Neural progenitor cell (in vitro differentiated cells): ENCODE measurements at regions not wholly inside any gene's neighbourhood (a gene's known extent, or its start where the extent isn't known, plus 50 kb on each side); places are given as distances from the start of the nearest gene placed in this dataset.

ENCODE experiments used
- DNase-seq: peaks from one replicate; pipeline ENCODE4 v3.0.0-alpha.2; 2016; ENCODE audit warnings: low spot score
- H2AFZ ChIP-seq: fragments of 200-600 bp; sonication (generic); replicated peaks from 2 replicates; pipeline ENCODE4 v1.6.1; 2016; ENCODE audit warnings: antibody characterized with exemption
- H3F3A ChIP-seq: fragments of 200-600 bp; sonication (generic); 2 replicates; pipeline ENCODE4 v1.6.1; 2016; ENCODE audit warnings: antibody characterized with exemption, low read depth
- H3K27ac ChIP-seq: fragments of 200-600 bp; sonication (generic); 2 replicates; pipeline ENCODE4 v1.5.1; 2016; ENCODE audit warnings: mild to moderate bottlenecking
- H3K27me3 ChIP-seq: fragments of 200-600 bp; sonication (generic); 2 replicates; pipeline ENCODE4 v1.6.1; 2016; ENCODE audit warnings: mild to moderate bottlenecking, moderate library complexity
- H3K36me3 ChIP-seq: fragments of 200-600 bp; sonication (generic); 2 replicates; pipeline ENCODE4 v1.5.1; 2016
- H3K4me1 ChIP-seq: fragments of 200-600 bp; sonication (generic); 2 replicates; pipeline ENCODE4 v1.6.1; 2016; ENCODE audit warnings: mixed run types
- H3K4me2 ChIP-seq: fragments of 200-600 bp; sonication (generic); 2 replicates; pipeline ENCODE4 v1.6.1; 2016
- H3K4me3 ChIP-seq: fragments of 200-600 bp; sonication (generic); 2 replicates; pipeline ENCODE4 v1.5.1; 2016
- H3K79me2 ChIP-seq: fragments of 200-600 bp; sonication (generic); 2 replicates; pipeline ENCODE4 v1.6.1; 2016; ENCODE audit warnings: low read depth
- H3K9ac ChIP-seq: fragments of 200-600 bp; sonication (generic); 2 replicates; pipeline ENCODE4 v1.6.1; 2016
- H3K9me3 ChIP-seq: fragments of 200-600 bp; sonication (generic); 2 replicates; pipeline ENCODE4 v1.5.1; 2016; ENCODE audit warnings: low read depth
- H4K20me1 ChIP-seq: fragments of 200-600 bp; sonication (generic); 2 replicates; pipeline ENCODE4 v1.6.1; 2016; ENCODE audit warnings: low read depth
- H3K27ac Mint-ChIP-seq: 3 replicates; pipeline ENCODE4 v1.8.0; 2021; ENCODE audit warnings: mixed read lengths
- H3K27me3 Mint-ChIP-seq: 2 replicates; pipeline ENCODE4 v1.8.0; 2022; ENCODE audit warnings: low read depth, mild to moderate bottlenecking, inconsistent platforms, moderate library complexity, mixed read lengths; ENCODE audit not compliant: insufficient read depth
- H3K36me3 Mint-ChIP-seq: 3 replicates; pipeline ENCODE4 v1.8.0; 2021; ENCODE audit warnings: mixed read lengths
- H3K4me1 Mint-ChIP-seq: 3 replicates; pipeline ENCODE4 v1.8.0; 2021; ENCODE audit warnings: mixed read lengths
- H3K4me3 Mint-ChIP-seq: 3 replicates; pipeline ENCODE4 v1.8.0; 2021; ENCODE audit warnings: mild to moderate bottlenecking, moderate library complexity, mixed read lengths
- H3K9me3 Mint-ChIP-seq: 3 replicates; pipeline ENCODE4 v1.8.0; 2020; ENCODE audit warnings: mixed read lengths
- CTCF ChIP-seq: fragments of 200-600 bp; sonication (generic); IDR thresholded peaks from 2 replicates; pipeline ENCODE4 v1.5.1; 2017; ENCODE audit warnings: antibody characterized with exemption, mild to moderate bottlenecking
- EZH2 ChIP-seq: fragments of 200-600 bp; sonication (generic); IDR thresholded peaks from 2 replicates; pipeline ENCODE4 v1.6.1; 2017; ENCODE audit warnings: antibody characterized with exemption, mild to moderate bottlenecking, moderate library complexity
- EZH2phosphoT487 ChIP-seq: fragments of 200-600 bp; sonication (generic); IDR thresholded peaks from 2 replicates; pipeline ENCODE4 v1.6.1; 2017; ENCODE audit warnings: antibody characterized with exemption

GRCh38 chr2:149899390-149899789, 311.8 kb upstream of the MMADHC start:
- Histone ChIP-seq H3F3A (no peaks in the 10 kb centered on the region), H3K4me1 (peaks cover 27% of the 10 kb centered on the region), H3K27me3 (no peaks in the 10 kb centered on the region), H3K4me3 (no peak overlapping the region), H3K36me3 (no peaks in the 10 kb centered on the region), H3K79me2 (no peaks in the 10 kb centered on the region), H3K27ac (no peak overlapping the region), H4K20me1 (no peaks in the 10 kb centered on the region), H2AFZ (no peak overlapping the region), H3K4me2 (peak overlapping the region; percentile 15), H3K9me3 (no peaks in the 10 kb centered on the region), H3K9ac (no peak overlapping the region)
- peak; percentile 69 for DNase-seq
- Mint-ChIP-seq H3K4me1 (peaks cover 16% of the 10 kb centered on the region), H3K27ac (no peak overlapping the region), H3K4me3 (no peak overlapping the region), H3K9me3 (peaks cover 10% of the 10 kb centered on the region), H3K36me3 (no peaks in the 10 kb centered on the region), H3K27me3 (peaks cover 8% of the 10 kb centered on the region)
- peak; percentile 83 for TF ChIP-seq EZH2phosphoT487
- no peak for TF ChIP-seq CTCF

GRCh38 chr2:149894760-149895159, 307.2 kb upstream of the MMADHC start:
- Mint-ChIP-seq H3K27me3 (peaks cover 7% of the 10 kb centered on the region), H3K4me3 (no peak overlapping the region), H3K36me3 (no peaks in the 10 kb centered on the region), H3K9me3 (peaks cover 6% of the 10 kb centered on the region), H3K4me1 (peaks cover 6% of the 10 kb centered on the region), H3K27ac (no peak overlapping the region)
- TF ChIP-seq EZH2 (no peak), EZH2phosphoT487 (no peak), CTCF (no peak)
- Histone ChIP-seq H3K4me2 (no peak overlapping the region), H3K4me3 (no peak overlapping the region), H3K27ac (no peak overlapping the region), H4K20me1 (no peaks in the 10 kb centered on the region), H3K9ac (no peak overlapping the region), H3K9me3 (no peaks in the 10 kb centered on the region), H3K4me1 (peaks cover 7% of the 10 kb centered on the region), H3K79me2 (no peaks in the 10 kb centered on the region), H3F3A (no peaks in the 10 kb centered on the region), H3K36me3 (no peaks in the 10 kb centered on the region), H3K27me3 (no peaks in the 10 kb centered on the region), H2AFZ (peak overlapping the region; percentile 27)
- DNase-seq: no peak

GRCh38 chr2:149894226-149894625, 306.7 kb upstream of the MMADHC start:
- Mint-ChIP-seq H3K9me3 (peaks cover 6% of the 10 kb centered on the region), H3K4me3 (no peak overlapping the region), H3K4me1 (peaks cover under 1% of the 10 kb centered on the region), H3K36me3 (no peaks in the 10 kb centered on the region), H3K27ac (no peak overlapping the region), H3K27me3 (peaks cover 9% of the 10 kb centered on the region)
- H3K9ac ChIP-seq: no peak overlapping the region
- H3K4me3 ChIP-seq: no peak overlapping the region
- TF ChIP-seq EZH2phosphoT487 (no peak), CTCF (no peak), EZH2 (no peak)
- H3K4me2 ChIP-seq: no peak overlapping the region
- H2AFZ ChIP-seq: peak overlapping the region; percentile 27
- H3F3A ChIP-seq: no peaks in the 10 kb centered on the region
- no peaks in the 10 kb centered on the region for H3K27me3 ChIP-seq
- no peaks in the 10 kb centered on the region for H3K79me2 ChIP-seq
- DNase-seq: no peak
- H4K20me1 ChIP-seq: no peaks in the 10 kb centered on the region
- no peaks in the 10 kb centered on the region for H3K9me3 ChIP-seq
- peaks cover 4% of the 10 kb centered on the region for H3K4me1 ChIP-seq
- H3K36me3 ChIP-seq: no peaks in the 10 kb centered on the region
- no peak overlapping the region for H3K27ac ChIP-seq
